Gastroesophageal sphincter (tissue), 3 donors: ENCODE measurements at regions not wholly inside any gene's neighbourhood (a gene's known extent, or its start where the extent isn't known, plus 50 kb on each side); places are given as distances from the start of the nearest gene placed in this dataset.

Experiments
- CTCF ChIP-seq, 4 experiments: fragments of 200-600 bp in 2 of 4; fragments of 450-650 bp in 2 of 4; sonication (generic) in 1 of 4; IDR thresholded peaks; one replicate each; pipeline ENCODE4 v1.5.1; 2017 to 2019; ENCODE audit warnings: antibody characterized with exemption in 4 of 4, mild to moderate bottlenecking in 2 of 4, moderate library complexity in 2 of 4
- EP300 ChIP-seq: sonication (generic); formaldehyde crosslinking; IDR thresholded peaks from one replicate; pipeline ENCODE4 v1.6.1; 2017; ENCODE audit warnings: antibody characterized with exemption, mild to moderate bottlenecking
- POLR2A ChIP-seq, 2 donors: fragments of 450-650 bp; IDR thresholded peaks; one replicate each; pipeline ENCODE4 v1.6.1; 2017; ENCODE audit warnings: antibody characterized with exemption in 2 of 2, mild to moderate bottlenecking in 2 of 2, moderate library complexity in 1 of 2
- POLR2AphosphoS5 ChIP-seq: sonication (generic); formaldehyde crosslinking; IDR thresholded peaks from one replicate; pipeline ENCODE4 v1.6.1; 2017; ENCODE audit warnings: antibody characterized with exemption

- TF ChIP-seq POLR2A (IDR thresholded peaks at IDR 0.05) (no peak), CTCF (IDR thresholded peaks at IDR 0.05) (no peak), POLR2AphosphoS5 (no peak), EP300 (no peak)
Observed at GRCh38 chr9:75707191-75707590, 183.3 kb upstream of the PCSK5 start.
